ENCODE measurements at regions not wholly inside any gene's neighbourhood (a gene's known extent, or its start where the extent isn't known, plus 50 kb on each side); places are given as distances from the start of the nearest gene placed in this dataset.

GRCh38 chr17:77809814-77810213, 148.7 kb upstream of the TNRC6C start:
- DNase-seq: no peak

- DNase-seq: no peak
These were observed 148.0 kb upstream of the TNRC6C start for GRCh38 chr17:77810536-77810935.

GRCh38 chr17:77811521-77811920, 147.0 kb upstream of the TNRC6C start:
- no peak for DNase-seq

- DNase-seq: no peak
These were observed 144.3 kb upstream of the TNRC6C start for GRCh38 chr17:77814091-77814772.

- no peak for DNase-seq
These were observed 143.2 kb upstream of the TNRC6C start for GRCh38 chr17:77815127-77815905.

DNA sequence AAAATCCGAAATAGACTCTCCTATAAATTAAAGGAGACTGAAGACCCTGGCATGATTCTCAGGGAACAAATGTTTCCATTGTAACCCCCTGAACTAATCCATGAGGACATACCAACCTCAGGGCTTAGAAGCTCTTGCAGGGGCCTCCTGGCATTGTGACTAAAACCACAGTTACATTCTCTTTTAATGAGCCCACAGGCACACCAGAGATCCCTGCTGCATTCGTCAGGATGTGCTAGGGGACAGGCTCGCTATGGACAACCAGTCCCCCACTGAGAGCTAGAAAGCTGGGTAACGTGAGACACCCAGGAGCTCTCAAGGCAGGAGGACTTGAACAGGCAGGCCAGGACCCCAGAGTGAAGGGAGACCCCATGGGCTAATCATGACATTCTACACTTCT, 140.6 kb upstream of the TNRC6C start:
- no peak for DNase-seq

DNA sequence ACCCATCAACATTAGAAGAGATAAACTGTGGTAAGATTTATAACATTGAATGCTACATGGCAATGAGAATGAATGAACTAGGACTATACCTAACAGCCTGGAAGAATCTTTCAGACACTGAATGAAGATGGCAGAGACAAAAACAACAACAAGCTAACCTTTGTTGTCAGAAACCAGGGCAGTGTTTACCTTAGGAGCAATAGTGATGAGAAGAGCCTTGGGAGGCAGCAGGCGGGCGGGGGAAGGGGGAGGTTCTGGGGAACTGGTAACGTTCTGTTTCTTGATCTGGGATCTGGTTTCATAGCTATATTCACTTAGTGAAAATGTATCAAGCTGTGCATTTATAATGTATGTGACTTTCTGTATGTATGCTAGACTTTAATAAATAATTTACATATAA, 139.0 kb upstream of the TNRC6C start:
- no peak for DNase-seq

- DNase-seq: no peak
These were observed 137.4 kb upstream of the TNRC6C start for GRCh38 chr17:77821114-77821513.

- DNase-seq: no peak
These were observed 136.0 kb upstream of the TNRC6C start for GRCh38 chr17:77822302-77823030.

DNA sequence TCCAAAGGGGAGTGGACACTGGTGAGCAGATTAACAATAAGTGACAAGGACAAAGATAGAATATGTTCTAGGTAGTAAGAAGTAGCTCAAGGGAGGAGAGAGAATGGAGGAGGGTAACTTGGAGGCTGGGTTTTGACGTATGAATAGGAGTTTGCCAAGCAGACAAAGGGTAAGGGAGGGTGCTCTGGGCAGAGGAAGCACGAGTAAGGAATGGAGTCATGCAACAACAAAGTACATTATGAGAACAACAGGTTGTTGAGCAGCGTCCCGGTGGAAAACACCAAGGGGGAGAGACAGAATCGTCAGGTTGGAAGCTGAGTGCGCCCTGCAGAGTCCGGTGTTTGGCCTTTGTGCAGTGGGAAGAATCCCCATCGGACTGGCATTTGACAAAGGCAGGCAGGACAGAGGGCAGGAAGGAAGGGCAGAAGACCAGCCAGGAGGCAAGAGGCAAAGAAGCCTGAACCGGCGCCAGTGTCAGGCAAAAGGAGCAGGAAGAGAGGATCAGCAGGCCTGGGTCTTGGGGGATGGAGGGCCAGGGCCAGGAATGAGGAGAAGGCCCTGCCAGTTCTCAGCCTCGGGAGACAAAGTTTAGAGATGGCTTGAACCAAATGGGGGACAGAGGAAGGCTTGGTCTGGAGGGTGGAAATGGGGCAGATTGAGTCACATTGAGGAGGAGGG, 134.3 kb upstream of the TNRC6C start:
- DNase-seq: no peak

DNA sequence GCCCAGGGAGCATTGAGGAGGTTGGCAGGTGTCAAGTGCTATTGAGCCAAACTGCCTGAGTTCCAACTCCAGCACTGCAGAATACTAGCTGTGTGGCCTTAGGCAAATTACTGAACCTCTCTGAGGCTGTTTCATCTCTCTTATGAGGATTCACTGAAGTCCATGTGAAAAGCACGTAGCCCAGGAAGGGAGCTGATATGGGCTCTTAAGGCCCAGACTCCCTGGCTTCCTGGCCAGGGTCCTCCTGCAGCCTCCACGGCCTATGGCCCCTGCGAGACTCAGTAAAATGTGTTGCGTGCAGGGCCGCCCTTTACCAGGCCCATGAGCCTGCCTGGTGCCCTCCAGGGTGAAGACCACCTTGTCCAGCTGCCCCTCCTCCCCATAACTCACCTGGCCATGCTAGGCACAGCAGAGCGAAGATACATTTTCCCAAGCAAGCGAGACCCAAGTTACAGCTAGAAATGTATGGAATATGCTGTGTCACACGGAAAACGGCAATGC, 133.7 kb upstream of the TNRC6C start:
- DNase-seq: no peak

DNA sequence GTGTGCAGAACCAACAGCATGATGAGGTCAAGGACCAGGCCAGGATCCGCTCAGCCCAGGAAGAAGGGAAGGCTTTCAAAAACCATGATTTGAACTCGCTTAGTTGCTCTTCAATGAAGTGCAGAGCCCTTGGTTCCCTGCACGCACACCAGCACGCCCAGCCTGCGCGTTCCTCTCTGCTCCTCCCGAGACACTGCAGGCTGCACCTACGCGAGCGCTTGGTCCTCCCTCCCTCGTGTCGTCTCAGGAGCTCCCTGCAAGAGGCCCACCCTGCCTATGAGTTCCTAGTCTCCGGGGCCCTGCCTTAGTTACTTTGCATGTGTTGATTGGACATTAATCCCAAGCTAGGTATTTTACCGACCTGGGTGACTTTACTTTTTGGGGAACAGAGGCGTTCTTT, 132.9 kb upstream of the TNRC6C start:
- no peak for DNase-seq

DNA sequence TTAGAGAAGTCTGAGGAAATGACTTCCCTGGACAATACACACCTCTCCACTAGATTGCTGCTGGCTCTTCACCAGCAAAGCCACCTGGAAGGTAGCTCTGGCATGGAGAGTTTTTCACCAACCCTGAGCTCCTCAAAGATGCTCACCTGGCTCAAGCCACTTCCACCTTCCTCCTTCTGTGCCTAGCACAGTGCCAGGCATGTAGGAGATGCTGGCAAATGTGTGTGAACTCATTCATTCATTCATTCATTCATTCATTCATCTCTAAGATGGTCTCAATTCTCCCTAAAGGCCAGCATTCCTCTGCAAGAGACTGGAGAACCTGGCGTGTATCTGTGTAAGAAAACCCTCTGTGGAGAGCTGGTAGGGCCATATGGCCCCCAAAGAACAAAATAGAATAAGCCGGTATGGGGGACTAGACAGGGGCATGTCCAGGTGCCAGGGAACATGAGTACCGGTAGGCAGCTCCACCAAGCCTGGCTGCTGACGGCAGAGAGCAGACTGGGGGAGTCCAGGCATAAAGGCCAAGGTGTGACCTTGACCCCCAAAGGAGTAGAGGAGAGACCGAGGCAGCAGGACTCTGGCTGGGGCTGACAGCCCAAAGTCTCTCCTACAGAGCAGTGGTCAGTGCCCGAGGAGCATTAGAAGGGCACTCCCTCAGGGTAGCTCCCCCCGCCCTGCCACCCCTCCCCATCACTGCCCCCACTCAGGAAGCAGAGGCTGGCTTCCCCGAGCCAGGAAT, 132.2 kb upstream of the TNRC6C start:
- DNase-seq: no peak

DNA sequence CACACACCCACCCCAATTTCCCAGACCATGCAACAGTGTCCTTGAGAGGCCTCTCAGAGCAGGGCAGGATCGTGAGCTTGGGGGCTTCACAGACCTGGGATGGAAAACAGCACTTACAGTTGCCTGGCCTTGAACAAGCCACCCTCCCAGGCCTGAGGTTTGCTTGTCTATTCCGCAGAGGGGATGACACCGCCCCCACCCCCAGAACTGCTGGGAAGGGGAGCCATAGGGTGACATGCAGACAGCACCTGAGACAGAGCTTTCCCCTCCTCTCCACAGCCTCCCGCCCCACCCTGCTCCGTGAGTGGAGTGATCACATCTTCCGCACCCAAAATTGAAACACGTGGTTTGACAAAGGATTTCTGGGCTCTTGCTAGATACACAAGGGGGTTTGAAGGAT, 131.5 kb upstream of the TNRC6C start:
- DNase-seq: no peak

GRCh38 chr17:77827511-77827910, 131.0 kb upstream of the TNRC6C start:
- no peak for DNase-seq

DNA sequence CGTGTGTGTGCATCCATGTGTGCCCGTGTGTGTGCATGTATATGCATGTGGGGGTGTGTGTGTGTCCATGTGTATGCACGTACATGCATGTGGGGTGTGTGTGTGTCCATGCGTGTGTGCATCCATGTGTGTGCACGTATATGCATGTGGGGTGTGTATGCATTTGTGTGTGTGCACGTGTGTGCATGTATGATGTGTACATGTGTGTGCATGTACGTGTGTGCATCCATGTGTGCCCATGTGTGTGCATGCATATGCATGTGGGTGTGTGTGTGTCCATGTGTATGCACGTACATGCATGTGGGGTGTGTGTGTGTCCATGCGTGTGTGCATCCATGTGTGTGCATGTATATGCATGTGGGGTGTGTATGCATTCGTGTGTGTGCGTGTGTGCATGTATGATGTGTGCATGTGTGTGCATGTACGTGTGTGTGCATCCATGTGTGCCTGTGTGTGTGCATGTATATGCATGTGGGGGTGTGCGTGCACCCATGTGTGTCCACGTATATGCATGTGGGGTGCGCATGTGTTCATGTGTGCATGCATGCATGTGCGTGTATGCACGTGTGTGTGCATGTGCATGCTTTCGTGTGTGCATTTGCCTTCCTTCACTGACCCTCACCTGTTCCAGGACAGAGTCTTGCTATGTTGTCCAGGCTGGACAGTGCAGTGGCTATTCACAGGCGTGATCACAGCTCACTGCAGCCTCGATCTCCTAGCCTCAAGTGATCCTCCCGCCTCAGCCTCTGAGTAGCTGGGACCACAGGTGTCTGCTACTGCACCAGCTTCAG, 129.6 kb upstream of the TNRC6C start:
- no peak for DNase-seq

- no peak for DNase-seq
These were observed 128.4 kb upstream of the TNRC6C start for GRCh38 chr17:77829843-77830799.

DNA sequence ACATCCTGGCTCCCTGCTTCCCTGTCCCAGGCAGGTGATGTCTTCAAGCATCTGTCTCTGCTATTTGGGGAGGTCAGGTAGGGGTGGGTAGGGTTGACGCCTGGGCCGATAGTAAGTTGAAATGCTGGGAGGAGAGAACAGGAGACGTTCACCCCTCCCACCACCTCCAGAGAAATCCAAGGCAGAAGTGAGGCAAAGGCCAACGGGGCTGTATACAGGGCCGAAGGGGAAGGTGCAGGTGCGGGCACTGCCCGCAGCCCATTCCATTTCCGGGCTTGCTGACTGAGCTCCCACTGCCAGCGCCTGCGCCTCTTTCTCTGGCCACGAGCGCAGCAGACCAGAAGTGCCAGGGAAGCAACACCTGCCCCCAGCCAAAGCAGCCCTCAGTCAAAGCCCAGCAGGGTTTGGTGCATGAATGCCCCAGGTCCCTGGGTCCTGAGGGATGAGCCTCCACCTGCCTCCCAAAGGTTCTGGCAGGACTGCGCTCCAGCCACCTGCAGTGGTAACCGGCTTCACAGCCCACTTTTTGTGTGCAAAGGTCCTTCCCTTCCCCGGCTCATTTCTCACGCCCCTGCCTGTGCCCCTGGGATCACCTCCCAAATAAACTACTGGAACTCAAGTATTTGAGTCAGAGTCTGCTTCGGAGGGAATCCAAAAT, 127.6 kb upstream of the TNRC6C start:
- DNase-seq: no peak

- DNase-seq: no peak
These were observed 126.9 kb upstream of the TNRC6C start for GRCh38 chr17:77831474-77832179.
